ENCODE measurements at regions not wholly inside any gene's neighbourhood (a gene's known extent, or its start where the extent isn't known, plus 50 kb on each side); places are given as distances from the start of the nearest gene placed in this dataset.

DNA sequence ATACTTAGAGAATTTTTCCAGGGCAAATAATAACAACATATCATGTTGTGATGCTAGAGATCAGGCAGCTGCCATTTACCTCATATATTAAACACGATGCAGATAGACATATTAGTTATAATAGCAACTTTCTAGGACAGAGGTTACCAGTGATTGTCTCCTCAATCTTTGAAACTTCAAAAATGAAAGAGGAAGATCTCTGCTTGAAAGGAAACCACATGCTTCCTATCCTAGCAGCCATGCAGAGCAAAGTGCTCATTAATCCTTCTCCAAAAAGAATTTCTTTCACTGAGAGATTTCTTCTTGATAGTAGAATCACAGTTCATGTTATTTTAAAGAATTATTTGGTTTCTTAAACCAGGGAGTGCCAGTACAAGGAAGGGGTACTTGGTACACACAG, 317.2 kb downstream of the CPS1 start:
- ATAC-seq (ENCODE audit: insufficient read depth, low FRiP score) (no peak), DNase-seq (no peak)
- TF ChIP-seq, protein P1, sequence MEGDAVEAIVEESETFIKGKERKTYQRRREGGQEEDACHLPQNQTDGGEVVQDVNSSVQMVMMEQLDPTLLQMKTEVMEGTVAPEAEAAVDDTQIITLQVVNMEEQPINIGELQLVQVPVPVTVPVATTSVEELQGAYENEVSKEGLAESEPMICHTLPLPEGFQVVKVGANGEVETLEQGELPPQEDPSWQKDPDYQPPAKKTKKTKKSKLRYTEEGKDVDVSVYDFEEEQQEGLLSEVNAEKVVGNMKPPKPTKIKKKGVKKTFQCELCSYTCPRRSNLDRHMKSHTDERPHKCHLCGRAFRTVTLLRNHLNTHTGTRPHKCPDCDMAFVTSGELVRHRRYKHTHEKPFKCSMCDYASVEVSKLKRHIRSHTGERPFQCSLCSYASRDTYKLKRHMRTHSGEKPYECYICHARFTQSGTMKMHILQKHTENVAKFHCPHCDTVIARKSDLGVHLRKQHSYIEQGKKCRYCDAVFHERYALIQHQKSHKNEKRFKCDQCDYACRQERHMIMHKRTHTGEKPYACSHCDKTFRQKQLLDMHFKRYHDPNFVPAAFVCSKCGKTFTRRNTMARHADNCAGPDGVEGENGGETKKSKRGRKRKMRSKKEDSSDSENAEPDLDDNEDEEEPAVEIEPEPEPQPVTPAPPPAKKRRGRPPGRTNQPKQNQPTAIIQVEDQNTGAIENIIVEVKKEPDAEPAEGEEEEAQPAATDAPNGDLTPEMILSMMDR (IDR thresholded peaks at IDR 0.05; ENCODE audit: control extremely low read depth, extremely low read depth): no peak
- no peak overlapping the region for H3K9ac ChIP-seq (ENCODE audit: insufficient read depth in 1 of 2, low read length in 2 of 2)
- no peaks in the 10 kb centered on the region for H3K27me3 ChIP-seq (ENCODE audit: control insufficient read depth in 3 of 3, insufficient read depth in 3 of 3, low read length in 2 of 3)
- no peaks in the 10 kb centered on the region for H3K4me1 ChIP-seq (ENCODE audit: control insufficient read depth in 5 of 5, insufficient read depth in 5 of 5, low read length in 5 of 5)
- no peaks in the 10 kb centered on the region for H3K9me3 ChIP-seq (ENCODE audit: control insufficient read depth in 4 of 4, insufficient read depth in 3 of 4, low read length in 3 of 4)
- 41 to 51% methylated on average over 1 of the region's 1 CpG for WGBS, 2 donors
- H3K27ac ChIP-seq (ENCODE audit: low read depth in 1 of 2, low read length in 1 of 2): no peak overlapping the region
- no peaks in the 10 kb centered on the region for H3K36me3 ChIP-seq (ENCODE audit: control insufficient read depth in 4 of 4, insufficient read depth in 4 of 4, low read length in 4 of 4)
- H3K4me3 ChIP-seq: no peak overlapping the region

DNA sequence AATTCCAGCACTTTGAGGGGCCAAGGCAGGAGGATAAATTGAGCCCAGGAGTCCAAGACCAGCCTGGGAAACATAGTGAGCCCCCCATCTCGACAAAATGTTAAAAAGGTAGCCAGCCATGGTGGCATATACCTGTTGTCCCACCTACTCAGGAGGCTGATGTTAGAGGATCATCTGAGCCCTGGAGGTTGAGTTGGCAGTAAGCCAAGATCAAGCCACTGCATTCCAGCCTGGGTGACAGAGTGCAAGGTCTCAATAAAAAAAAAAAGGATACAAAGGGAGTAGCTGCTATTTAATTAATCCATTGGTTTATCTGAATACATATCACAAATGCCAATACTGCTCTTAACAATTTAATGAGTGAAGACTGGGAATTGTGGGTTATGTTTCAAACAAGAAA, 327.8 kb downstream of the CPS1 start:
- ATAC-seq (ENCODE audit: insufficient read depth, low FRiP score) (no peak), DNase-seq (no peak)
- Histone ChIP-seq H3K9ac (ENCODE audit: insufficient read depth in 1 of 2, low read length in 2 of 2) (no peak overlapping the region), H3K9me3 (ENCODE audit: control insufficient read depth in 4 of 4, insufficient read depth in 3 of 4, low read length in 3 of 4) (peaks cover 0 to 6% (median 0%) of the 10 kb centered on the region in 4 donors), H3K36me3 (ENCODE audit: control insufficient read depth in 4 of 4, insufficient read depth in 4 of 4, low read length in 4 of 4) (no peaks in the 10 kb centered on the region), H3K4me1 (ENCODE audit: control insufficient read depth in 5 of 5, insufficient read depth in 5 of 5, low read length in 5 of 5) (no peaks in the 10 kb centered on the region), H3K27ac (ENCODE audit: low read depth in 1 of 2, low read length in 1 of 2) (no peak overlapping the region), H3K27me3 (ENCODE audit: control insufficient read depth in 3 of 3, insufficient read depth in 3 of 3, low read length in 2 of 3) (no peaks in the 10 kb centered on the region), H3K4me3 (no peak overlapping the region)
- TF ChIP-seq, protein P1 (IDR thresholded peaks at IDR 0.05; ENCODE audit: control extremely low read depth, extremely low read depth): no peak
- WGBS, 2 donors: 72 to 79% methylated on average over 1 of the region's 1 CpG

DNA sequence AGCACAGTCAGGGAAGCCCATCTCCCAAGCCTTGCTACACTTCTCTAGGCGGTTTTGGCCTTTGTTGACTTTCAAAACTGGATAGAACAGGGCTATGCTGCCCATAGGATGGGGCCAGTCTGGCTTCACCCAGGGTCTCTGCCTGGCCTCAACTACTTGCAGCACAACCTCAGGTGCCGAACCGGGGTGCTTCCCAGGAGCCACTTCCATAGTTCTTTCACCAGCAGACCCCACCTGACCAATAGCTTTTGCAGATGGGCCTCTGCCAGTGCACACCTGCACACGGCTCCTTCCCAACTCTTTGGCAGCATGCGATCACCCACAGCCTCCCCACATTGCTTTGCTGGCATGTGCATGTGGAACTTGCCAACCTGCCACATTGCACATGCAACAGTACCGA, 331.6 kb downstream of the CPS1 start:
- DNase-seq: no peak

DNA sequence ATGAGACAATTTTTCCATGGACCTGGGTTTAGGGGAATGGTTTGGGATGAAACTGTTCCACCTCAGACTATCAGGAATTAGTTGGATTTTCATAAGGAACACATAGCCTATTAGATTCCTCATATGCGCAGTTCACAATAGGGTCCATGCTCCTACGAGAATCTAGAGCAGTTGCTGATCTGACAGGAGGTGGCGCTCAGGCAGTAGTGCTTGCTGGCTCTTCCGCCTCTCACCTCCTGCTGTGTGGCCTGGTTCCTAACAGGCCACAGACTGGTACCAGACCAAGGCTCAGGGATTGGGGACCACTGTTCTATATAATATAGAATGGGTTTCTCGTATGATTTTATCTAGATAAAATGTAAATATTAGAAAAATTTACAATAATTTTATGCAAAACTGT, 338.7 kb downstream of the CPS1 start:
- no peak for DNase-seq
- H3K4me1 ChIP-seq (ENCODE audit: control insufficient read depth in 5 of 5, insufficient read depth in 5 of 5, low read length in 5 of 5): no peaks in the 10 kb centered on the region
- 86 to 88% methylated on average over 5 of the region's 5 CpGs for WGBS, 2 donors
- H3K36me3 ChIP-seq (ENCODE audit: control insufficient read depth in 4 of 4, insufficient read depth in 4 of 4, low read length in 4 of 4): no peaks in the 10 kb centered on the region
- TF ChIP-seq, protein P1 (IDR thresholded peaks at IDR 0.05; ENCODE audit: control extremely low read depth, extremely low read depth): no peak
- no peak for ATAC-seq (ENCODE audit: insufficient read depth, low FRiP score)
- H3K27me3 ChIP-seq (ENCODE audit: control insufficient read depth in 3 of 3, insufficient read depth in 3 of 3, low read length in 2 of 3): no peaks in the 10 kb centered on the region
- H3K9me3 ChIP-seq (ENCODE audit: control insufficient read depth in 4 of 4, insufficient read depth in 3 of 4, low read length in 3 of 4): peaks cover 0 to 6% (median 0%) of the 10 kb centered on the region in 4 donors
- no peak overlapping the region for H3K4me3 ChIP-seq
- H3K27ac ChIP-seq (ENCODE audit: low read depth in 1 of 2, low read length in 1 of 2): no peak overlapping the region
- H3K9ac ChIP-seq (ENCODE audit: insufficient read depth in 1 of 2, low read length in 2 of 2): no peak overlapping the region

More for the DNA sequence above, 331.6 kb downstream of the CPS1 start:
- no peaks in the 10 kb centered on the region for H3K4me1 ChIP-seq (ENCODE audit: control insufficient read depth in 5 of 5, insufficient read depth in 5 of 5, low read length in 5 of 5)
- ATAC-seq (ENCODE audit: insufficient read depth, low FRiP score): no peak
- no peaks in the 10 kb centered on the region for H3K36me3 ChIP-seq (ENCODE audit: control insufficient read depth in 4 of 4, insufficient read depth in 4 of 4, low read length in 4 of 4)
- H3K9me3 ChIP-seq (ENCODE audit: control insufficient read depth in 4 of 4, insufficient read depth in 3 of 4, low read length in 3 of 4): peaks cover 0 to 6% (median 2%) of the 10 kb centered on the region in 4 donors
- no peaks in the 10 kb centered on the region for H3K27me3 ChIP-seq (ENCODE audit: control insufficient read depth in 3 of 3, insufficient read depth in 3 of 3, low read length in 2 of 3)
- no peak overlapping the region for H3K27ac ChIP-seq (ENCODE audit: low read depth in 1 of 2, low read length in 1 of 2)
- TF ChIP-seq, protein P1 (IDR thresholded peaks at IDR 0.05; ENCODE audit: control extremely low read depth, extremely low read depth): no peak
- WGBS, 2 donors: 82 to 93% methylated on average over 6 of the region's 6 CpGs
- no peak overlapping the region for H3K9ac ChIP-seq (ENCODE audit: insufficient read depth in 1 of 2, low read length in 2 of 2)
- no peak overlapping the region for H3K4me3 ChIP-seq
